Uterus (tissue), 2 donors: ENCODE measurements at regions not wholly inside any gene's neighbourhood (a gene's known extent, or its start where the extent isn't known, plus 50 kb on each side); places are given as distances from the start of the nearest gene placed in this dataset.

Source experiments
- POLR2A ChIP-seq, 2 donors: fragments of 450-650 bp; IDR thresholded peaks; one replicate each; pipeline ENCODE4 v1.6.1; 2016; ENCODE audit warnings: antibody characterized with exemption in 2 of 2, mild to moderate bottlenecking in 1 of 2, moderate library complexity in 1 of 2
- TF ChIP-seq, protein P1 (sequence below), 4 experiments: fragments of 200-600 bp in 2 of 4; fragments of 450-650 bp in 2 of 4; sonication (generic) in 2 of 4; IDR thresholded peaks; one replicate each; pipeline ENCODE4 v1.5.1; 2016 to 2019; ENCODE audit warnings: antibody characterized with exemption in 4 of 4, mild to moderate bottlenecking in 2 of 4, moderate library complexity in 1 of 4

DNA sequence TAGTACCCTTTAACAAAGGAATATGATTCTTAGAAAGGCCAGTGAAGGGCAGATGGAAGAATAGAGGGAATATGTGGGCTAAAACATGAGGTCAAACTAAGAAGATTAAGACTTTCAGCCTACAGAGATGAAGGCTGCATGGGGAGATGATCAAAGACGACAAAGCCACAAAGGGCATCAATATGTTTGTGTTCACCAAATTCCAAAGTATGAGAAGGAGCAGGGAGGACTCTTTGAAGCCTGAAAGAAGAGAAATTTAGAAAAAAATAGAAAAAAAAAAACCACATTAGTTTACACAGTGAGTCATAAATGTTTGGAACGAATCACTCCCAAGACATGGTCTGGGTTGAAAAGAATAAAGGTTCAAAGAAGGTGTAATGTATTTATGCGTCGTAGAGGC lies 131.8 kb downstream of the NEDD1 start:
- TF ChIP-seq, protein P1, sequence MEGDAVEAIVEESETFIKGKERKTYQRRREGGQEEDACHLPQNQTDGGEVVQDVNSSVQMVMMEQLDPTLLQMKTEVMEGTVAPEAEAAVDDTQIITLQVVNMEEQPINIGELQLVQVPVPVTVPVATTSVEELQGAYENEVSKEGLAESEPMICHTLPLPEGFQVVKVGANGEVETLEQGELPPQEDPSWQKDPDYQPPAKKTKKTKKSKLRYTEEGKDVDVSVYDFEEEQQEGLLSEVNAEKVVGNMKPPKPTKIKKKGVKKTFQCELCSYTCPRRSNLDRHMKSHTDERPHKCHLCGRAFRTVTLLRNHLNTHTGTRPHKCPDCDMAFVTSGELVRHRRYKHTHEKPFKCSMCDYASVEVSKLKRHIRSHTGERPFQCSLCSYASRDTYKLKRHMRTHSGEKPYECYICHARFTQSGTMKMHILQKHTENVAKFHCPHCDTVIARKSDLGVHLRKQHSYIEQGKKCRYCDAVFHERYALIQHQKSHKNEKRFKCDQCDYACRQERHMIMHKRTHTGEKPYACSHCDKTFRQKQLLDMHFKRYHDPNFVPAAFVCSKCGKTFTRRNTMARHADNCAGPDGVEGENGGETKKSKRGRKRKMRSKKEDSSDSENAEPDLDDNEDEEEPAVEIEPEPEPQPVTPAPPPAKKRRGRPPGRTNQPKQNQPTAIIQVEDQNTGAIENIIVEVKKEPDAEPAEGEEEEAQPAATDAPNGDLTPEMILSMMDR (IDR thresholded peaks at IDR 0.05): no peak
- no peak for TF ChIP-seq POLR2A (IDR thresholded peaks at IDR 0.05)
